Activated naive CD4-positive, alpha-beta T cell treated with anti-CD3 and anti-CD28 coated beads, Interleukin-2, amount 10 ng/mL, durations not matched to agents 7 days and 5 days (primary cell): ENCODE measurements at regions not wholly inside any gene's neighbourhood (a gene's known extent, or its start where the extent isn't known, plus 50 kb on each side); places are given as distances from the start of the nearest gene placed in this dataset.
"Not testable (repeated sequence)": the region's sequence is repeated elsewhere in the genome, so short reads cannot be mapped to it uniquely, and the experiment has no call there.

Experiments used
- CTCF ChIA-PET: fragments of 350-600 bp; sonication (Branson Sonifier 250); formaldehyde crosslinking; loops from one replicate; lab custom pipeline; 2021; ENCODE audit warnings: antibody characterized with exemption; lab: Charles Lee
- DNase-seq: peaks from one replicate; pipeline ENCODE4 v3.0.0-alpha.2; 2020
- H3K27ac Mint-ChIP-seq: one replicate; pipeline ENCODE4 v1.8.0; 2021; ENCODE audit warnings: mild to moderate bottlenecking, moderate library complexity, mixed read lengths
- H3K27me3 Mint-ChIP-seq: one replicate; pipeline ENCODE4 v1.8.0; 2021; ENCODE audit warnings: mild to moderate bottlenecking, mixed read lengths
- H3K36me3 Mint-ChIP-seq: one replicate; pipeline ENCODE4 v1.8.0; 2021; ENCODE audit warnings: mixed read lengths
- H3K4me1 Mint-ChIP-seq: one replicate; pipeline ENCODE4 v1.8.0; 2021; ENCODE audit warnings: mixed read lengths
- H3K4me3 Mint-ChIP-seq: one replicate; pipeline ENCODE4 v1.8.0; 2021; ENCODE audit warnings: mild to moderate bottlenecking, moderate library complexity, mixed read lengths
- H3K9me3 Mint-ChIP-seq: one replicate; pipeline ENCODE4 v1.8.0; 2021; ENCODE audit warnings: mixed read lengths

DNA sequence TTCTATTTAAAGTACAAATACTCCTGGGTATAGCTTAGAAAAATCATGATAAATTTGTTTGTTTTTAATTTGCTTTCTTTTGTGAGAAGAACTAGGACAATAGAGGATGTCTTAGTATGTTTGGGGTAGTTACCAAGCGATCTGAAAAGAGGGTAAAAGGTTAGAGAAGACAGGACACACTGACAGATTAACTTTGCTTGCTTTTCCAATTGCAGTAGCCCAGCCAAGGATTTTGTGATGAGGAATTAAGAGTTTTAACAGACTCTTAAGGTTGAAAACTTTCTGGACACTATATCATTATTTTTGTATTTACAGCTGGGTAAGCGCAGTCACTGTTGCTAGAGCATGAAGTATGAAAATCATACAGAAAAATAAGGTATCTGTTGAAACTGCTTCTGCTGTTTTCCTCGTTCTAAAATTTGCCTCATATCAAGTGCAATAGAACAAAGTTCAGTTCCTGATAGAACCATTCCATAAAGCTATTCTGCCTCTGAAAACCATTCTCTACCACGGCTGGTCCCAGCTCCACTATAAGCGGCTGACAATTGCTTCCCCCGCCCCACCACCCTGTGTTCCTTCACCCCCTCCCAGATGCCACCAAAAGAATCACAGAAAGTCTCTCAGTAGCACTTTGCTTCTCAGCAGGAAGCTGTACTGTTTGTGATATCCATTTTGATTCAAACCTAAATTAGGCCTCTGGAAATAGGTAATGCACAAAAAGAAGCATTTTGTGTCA lies 413.4 kb downstream of the BCAT1 start:
- no peak for DNase-seq
- H3K9me3 Mint-ChIP-seq, result no peaks in the 10 kb centered on the region
- H3K27me3 Mint-ChIP-seq, result no peaks in the 10 kb centered on the region
- no peak overlapping the region for H3K27ac Mint-ChIP-seq
- no peaks in the 10 kb centered on the region for H3K36me3 Mint-ChIP-seq
- CTCF ChIA-PET, result no interaction called here
- no peak overlapping the region for H3K4me3 Mint-ChIP-seq
- H3K4me1 Mint-ChIP-seq, result no peaks in the 10 kb centered on the region

DNA sequence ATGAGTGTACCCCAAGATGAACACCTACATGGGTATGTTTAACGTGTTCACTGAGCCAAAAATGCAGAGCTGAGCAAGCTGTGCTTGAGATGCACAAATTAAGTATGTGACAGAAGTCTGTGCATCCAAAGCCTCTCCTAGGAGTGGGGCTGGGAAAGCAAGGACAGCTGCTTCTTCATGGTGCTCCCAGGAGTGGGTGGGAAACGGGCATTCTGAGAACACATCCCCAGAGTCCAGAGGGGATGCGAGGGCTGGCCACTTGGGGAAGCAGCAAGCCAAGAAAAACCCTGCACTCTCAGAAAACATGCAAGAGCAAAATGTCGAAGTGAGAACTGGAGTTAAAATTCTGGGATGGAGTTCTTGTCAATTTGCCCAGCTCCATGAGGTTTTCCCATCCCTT lies 414.3 kb downstream of the BCAT1 start:
- no peaks in the 10 kb centered on the region for H3K4me1 Mint-ChIP-seq
- no peaks in the 10 kb centered on the region for H3K36me3 Mint-ChIP-seq
- CTCF ChIA-PET, result interaction anchor here (0.6 kb wide), 1 partner anchor 125 kb away, joined by 3 read pairs; no protein-coding TSS in a partner anchor
- DNase-seq, result no peak
- H3K27ac Mint-ChIP-seq, result no peak overlapping the region
- no peaks in the 10 kb centered on the region for H3K27me3 Mint-ChIP-seq
- H3K9me3 Mint-ChIP-seq, result no peaks in the 10 kb centered on the region
- no peak overlapping the region for H3K4me3 Mint-ChIP-seq

DNA sequence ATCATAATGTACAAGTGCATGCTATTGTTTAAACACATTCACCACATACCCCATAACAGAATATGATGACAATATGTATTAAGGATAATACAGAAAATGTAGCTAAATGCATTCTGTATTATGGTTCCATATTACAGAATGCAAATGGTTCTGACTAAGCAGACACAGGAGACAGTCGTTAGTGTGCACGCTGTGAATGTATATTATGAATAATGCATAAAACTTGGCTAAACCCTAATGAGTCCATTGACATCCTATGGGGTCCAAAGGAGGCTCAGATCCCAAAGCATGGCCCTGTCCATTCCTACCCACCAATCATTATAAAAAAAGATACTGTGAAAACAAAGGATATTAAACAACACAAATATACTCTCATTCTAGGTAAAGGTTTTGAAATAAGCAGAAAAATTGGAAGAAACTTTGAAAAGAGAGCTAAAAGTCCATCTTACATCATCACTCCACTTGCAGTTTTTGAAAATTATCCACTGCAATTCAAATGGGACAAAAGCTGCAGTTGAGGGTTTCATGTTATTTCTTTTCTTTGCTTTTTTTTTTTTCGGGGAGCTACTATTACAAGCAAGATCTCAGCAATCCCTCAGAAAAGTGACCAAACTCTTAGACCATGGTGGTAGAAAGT lies 415.1 kb downstream of the BCAT1 start:
- Mint-ChIP-seq H3K9me3 (no peaks in the 10 kb centered on the region), H3K27ac (no peak overlapping the region), H3K36me3 (no peaks in the 10 kb centered on the region), H3K4me3 (no peak overlapping the region), H3K27me3 (no peaks in the 10 kb centered on the region), H3K4me1 (no peaks in the 10 kb centered on the region)
- CTCF ChIA-PET, result interaction anchor here (0.6 kb wide), 1 partner anchor 124 kb away, joined by 3 read pairs; no protein-coding TSS in a partner anchor
- DNase-seq, result no peak

DNA sequence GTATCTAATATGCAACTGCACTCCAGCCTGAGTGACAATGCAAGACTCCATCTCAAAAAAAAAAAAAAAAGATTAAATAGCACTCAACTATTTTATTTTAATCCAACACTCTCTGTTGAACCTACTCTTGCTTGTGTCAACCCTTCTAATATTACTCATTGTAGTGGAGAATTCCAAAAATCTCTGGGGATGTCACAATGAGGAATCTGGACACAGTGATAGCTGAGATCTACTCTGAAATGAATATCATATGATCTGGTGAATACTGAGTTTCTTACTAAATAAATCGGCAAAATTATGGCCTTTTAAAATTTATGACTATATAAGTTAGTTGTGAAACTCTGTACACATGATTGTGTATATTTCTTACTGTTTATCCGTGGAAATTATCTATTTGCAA lies 418.2 kb downstream of the BCAT1 start:
- no peak overlapping the region for H3K4me3 Mint-ChIP-seq
- H3K4me1 Mint-ChIP-seq, result no peaks in the 10 kb centered on the region
- H3K9me3 Mint-ChIP-seq, result no peaks in the 10 kb centered on the region
- H3K36me3 Mint-ChIP-seq, result no peaks in the 10 kb centered on the region
- H3K27ac Mint-ChIP-seq, result no peak overlapping the region
- H3K27me3 Mint-ChIP-seq, result no peaks in the 10 kb centered on the region
- DNase-seq, result no peak
- CTCF ChIA-PET, result no interaction called here

DNA sequence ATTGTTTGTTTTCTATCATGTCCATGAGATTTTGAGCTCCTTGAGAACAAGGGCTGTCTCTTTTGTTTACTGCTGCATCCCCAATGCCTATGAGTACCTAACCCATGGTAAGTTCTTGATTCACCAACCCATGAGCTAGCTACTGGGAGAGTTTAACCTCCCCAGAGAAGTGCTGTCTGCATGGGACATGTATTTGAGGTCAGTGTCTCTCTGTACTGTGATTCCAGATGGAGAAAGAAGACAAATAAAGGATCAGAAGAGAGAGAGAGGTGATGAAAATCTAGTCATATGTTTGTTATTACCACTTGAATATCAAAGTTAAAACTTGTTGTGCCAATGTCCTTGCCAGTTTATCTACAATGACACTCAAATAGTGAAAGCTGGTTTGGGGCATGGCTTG lies 421.8 kb downstream of the BCAT1 start:
- no peaks in the 10 kb centered on the region for H3K36me3 Mint-ChIP-seq
- H3K27ac Mint-ChIP-seq, result no peak overlapping the region
- CTCF ChIA-PET, result no interaction called here
- no peaks in the 10 kb centered on the region for H3K4me1 Mint-ChIP-seq
- H3K9me3 Mint-ChIP-seq, result no peaks in the 10 kb centered on the region
- no peak overlapping the region for H3K4me3 Mint-ChIP-seq
- no peaks in the 10 kb centered on the region for H3K27me3 Mint-ChIP-seq
- no peak for DNase-seq

DNA sequence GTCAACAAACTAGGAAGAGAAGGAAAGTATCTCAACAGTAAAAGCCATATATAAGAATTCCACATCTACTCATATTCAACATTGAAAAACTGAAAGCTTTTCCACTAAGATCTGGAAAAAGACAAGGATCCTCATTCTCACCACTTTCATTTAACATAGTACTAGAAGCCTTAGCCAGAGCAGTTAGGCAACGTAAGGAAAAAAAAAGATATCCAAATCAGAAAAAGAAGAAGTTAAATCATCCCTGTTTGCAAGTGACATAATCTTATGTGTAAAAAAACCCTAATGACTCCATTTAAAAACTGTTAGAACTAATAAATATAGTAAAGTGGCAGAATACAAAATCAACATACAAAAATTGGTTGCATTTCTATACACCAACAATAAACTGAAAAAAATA lies 426.2 kb downstream of the BCAT1 start:
- no peak overlapping the region for H3K27ac Mint-ChIP-seq
- peaks cover 16% of the 10 kb centered on the region for H3K9me3 Mint-ChIP-seq
- H3K36me3 Mint-ChIP-seq, result no peaks in the 10 kb centered on the region
- H3K4me1 Mint-ChIP-seq, result no peaks in the 10 kb centered on the region
- no peak overlapping the region for H3K4me3 Mint-ChIP-seq
- H3K27me3 Mint-ChIP-seq, result no peaks in the 10 kb centered on the region
- CTCF ChIA-PET, result no interaction called here
- no peak for DNase-seq

DNA sequence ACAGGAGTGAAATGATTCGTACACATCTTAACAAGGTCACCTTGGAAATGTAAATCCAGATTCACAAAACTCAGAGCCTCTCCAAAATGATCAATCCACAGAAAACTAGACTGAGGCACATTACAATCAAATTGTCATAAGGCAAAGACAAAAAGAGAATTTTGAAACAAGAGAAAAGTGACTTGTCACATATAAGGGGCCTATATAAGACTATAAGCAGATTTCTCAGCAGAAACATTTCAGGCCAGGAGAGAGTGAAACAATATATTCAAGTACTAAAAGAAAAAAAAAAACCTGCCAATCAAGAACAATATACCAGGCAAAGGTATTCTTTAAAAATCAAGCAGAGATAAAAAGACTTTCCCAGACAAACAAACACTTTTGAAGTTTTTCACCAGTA lies 429.1 kb downstream of the BCAT1 start:
- Mint-ChIP-seq H3K9me3 (peaks cover 16% of the 10 kb centered on the region), H3K4me3 (no peak overlapping the region), H3K27ac (no peak overlapping the region), H3K4me1 (no peaks in the 10 kb centered on the region), H3K36me3 (no peaks in the 10 kb centered on the region), H3K27me3 (no peaks in the 10 kb centered on the region)
- CTCF ChIA-PET, result no interaction called here
- no peak for DNase-seq

DNA sequence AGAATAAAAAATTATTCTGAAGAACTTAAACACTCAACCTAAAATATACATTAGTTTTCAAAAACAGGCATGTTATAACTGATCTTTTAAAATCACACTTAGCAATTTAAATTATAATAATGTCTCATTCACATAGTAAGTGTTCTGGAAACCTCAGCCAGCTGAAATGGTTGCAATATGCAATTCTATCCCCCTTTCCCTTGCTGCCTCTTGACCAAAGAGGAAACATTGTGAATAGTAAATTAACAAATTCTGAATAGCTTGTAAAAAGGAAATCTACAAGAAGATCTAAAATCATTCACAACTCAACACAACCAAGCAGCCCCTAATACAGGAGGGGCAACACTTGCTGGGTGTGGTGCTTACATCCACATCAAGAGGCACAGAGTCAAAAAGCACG lies 431.9 kb downstream of the BCAT1 start:
- H3K36me3 Mint-ChIP-seq, result no peaks in the 10 kb centered on the region
- CTCF ChIA-PET, result no interaction called here
- no peak overlapping the region for H3K4me3 Mint-ChIP-seq
- no peaks in the 10 kb centered on the region for H3K4me1 Mint-ChIP-seq
- H3K27me3 Mint-ChIP-seq, result no peaks in the 10 kb centered on the region
- DNase-seq, result no peak
- H3K27ac Mint-ChIP-seq, result no peak overlapping the region
- peaks cover 18% of the 10 kb centered on the region for H3K9me3 Mint-ChIP-seq

DNA sequence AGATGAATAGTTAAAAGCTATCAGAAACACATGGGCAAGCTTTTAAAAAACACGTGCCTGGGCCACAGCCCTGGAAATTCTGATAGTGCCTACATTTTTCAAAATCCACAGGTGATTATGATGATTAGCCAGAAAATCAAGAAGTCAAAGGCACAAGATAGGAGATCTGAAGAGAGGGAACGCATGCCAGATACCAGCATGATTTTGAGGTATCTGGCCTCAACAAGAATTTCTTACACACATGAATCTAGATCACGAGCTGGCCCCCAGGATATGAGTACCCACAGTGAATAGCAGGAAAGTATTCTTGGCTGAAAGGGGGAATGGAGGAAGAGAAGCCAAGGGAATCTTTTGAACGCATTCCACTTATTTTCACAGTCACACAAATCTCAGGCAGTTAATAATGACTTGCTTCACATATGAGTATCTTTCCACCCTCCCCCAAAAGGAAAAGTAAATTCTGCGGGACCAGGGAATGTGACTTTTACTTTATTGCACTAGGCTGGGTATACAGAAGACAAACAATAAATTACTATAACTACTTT lies 438.2 kb downstream of the BCAT1 start:
- CTCF ChIA-PET, result no interaction called here
- no peaks in the 10 kb centered on the region for H3K36me3 Mint-ChIP-seq
- H3K4me1 Mint-ChIP-seq, result no peaks in the 10 kb centered on the region
- peaks cover 4% of the 10 kb centered on the region for H3K27me3 Mint-ChIP-seq
- no peak overlapping the region for H3K4me3 Mint-ChIP-seq
- no peak for DNase-seq
- H3K27ac Mint-ChIP-seq, result no peak overlapping the region
- peaks cover 2% of the 10 kb centered on the region for H3K9me3 Mint-ChIP-seq

DNA sequence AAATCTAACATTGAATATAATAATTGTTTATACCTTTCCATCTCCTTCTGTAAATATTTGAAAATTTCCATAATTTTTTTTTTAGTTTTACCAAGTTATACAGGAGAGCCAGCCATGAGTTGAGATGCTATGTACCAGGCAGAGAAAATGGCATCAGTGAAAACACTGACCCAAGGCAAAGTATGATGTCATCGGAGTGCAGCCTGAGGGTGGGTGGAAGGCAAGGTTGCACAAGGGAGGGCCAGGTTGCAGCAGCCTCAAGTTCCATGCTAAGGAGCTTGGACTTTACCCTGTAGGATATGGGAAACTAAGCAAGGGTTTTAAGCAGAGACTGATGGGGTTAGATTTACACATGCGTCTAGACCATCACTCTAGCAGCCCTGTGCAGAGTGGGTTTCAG lies 441.1 kb downstream of the BCAT1 start:
- Mint-ChIP-seq H3K4me1 (no peaks in the 10 kb centered on the region), H3K4me3 (no peak overlapping the region), H3K27ac (no peak overlapping the region), H3K27me3 (peaks cover 4% of the 10 kb centered on the region), H3K36me3 (no peaks in the 10 kb centered on the region), H3K9me3 (peaks cover 4% of the 10 kb centered on the region)
- CTCF ChIA-PET, result no interaction called here
- no peak for DNase-seq

DNA sequence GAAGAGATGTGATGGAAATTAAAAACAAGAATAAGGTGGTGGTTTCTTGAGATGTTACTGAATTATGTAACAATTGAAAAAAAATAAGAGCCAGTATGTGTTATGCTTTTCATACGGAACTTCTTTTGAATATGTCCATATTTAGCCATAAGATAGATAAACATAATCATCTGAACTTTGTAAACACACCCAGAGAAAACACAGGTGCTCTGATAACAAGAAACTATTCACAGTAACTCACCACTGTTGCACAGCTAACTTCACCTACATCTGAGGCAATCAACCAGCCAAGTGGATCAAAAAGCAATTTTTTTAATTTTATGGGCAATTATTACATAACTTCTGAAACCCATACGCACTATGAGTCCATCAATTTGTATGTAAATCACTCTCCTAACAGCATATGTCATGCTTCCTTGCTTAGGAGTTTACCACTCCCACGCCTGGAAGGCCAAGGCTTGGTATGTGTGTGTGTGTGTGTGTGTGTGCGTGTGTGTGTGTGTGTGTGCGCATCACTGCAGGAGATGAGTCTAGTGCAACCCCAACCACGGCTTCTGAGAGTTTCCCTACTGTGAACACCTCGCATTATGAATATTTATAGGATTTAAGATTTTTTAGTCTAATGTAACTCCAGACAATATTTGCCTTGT lies 443.4 kb downstream of the BCAT1 start:
- DNase-seq, result no peak
- no peak overlapping the region for H3K27ac Mint-ChIP-seq
- H3K36me3 Mint-ChIP-seq, result no peaks in the 10 kb centered on the region
- CTCF ChIA-PET, result no interaction called here
- H3K9me3 Mint-ChIP-seq, result peaks cover 5% of the 10 kb centered on the region
- no peaks in the 10 kb centered on the region for H3K4me1 Mint-ChIP-seq
- H3K27me3 Mint-ChIP-seq, result peaks cover 4% of the 10 kb centered on the region
- H3K4me3 Mint-ChIP-seq, result no peak overlapping the region

DNA sequence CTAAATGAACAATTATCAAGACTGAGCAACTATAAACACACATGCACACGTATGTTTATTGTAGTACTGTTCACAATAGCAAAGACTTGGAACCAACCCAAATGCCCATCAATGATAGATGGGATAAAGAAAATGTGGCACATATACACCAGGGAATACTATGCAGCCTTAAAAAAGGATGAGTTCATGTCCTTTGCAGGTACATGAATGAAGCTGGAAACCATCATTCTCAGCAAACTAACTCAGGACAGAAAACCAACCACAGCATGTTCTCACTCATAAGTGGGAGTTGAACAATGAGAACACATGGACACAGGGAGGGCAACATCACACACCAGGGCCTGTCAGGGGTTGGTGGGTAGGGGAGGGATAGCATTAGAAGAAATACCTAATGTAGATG lies 445.4 kb downstream of the BCAT1 start:
- H3K27me3 Mint-ChIP-seq, H3K4me3 Mint-ChIP-seq, H3K9me3 Mint-ChIP-seq, H3K4me1 Mint-ChIP-seq, H3K27ac Mint-ChIP-seq, DNase-seq, H3K36me3 Mint-ChIP-seq, CTCF ChIA-PET: not testable (repeated sequence)

DNA sequence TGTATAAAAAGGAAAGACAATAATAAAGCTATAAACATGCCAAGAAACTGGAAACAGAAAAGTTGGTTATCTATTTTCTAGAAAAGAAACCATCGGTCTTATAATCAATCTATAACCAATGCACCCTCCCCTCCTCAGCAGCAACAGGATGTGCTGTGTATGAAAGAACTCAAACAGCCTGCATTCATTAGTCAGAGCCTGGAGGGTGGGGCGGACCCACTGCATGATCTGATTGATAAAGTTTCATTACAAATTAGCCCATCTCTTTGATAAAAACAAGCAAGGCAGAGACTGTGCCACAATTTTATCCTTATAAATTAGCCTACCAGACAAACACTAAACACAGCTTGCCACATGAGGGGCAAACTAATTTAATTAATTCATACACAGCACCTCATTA lies 448.1 kb downstream of the BCAT1 start:
- Mint-ChIP-seq H3K4me3 (no peak overlapping the region), H3K27ac (no peak overlapping the region), H3K27me3 (no peaks in the 10 kb centered on the region), H3K9me3 (peaks cover 5% of the 10 kb centered on the region), H3K4me1 (no peaks in the 10 kb centered on the region), H3K36me3 (no peaks in the 10 kb centered on the region)
- DNase-seq, result no peak
- CTCF ChIA-PET, result no interaction called here

DNA sequence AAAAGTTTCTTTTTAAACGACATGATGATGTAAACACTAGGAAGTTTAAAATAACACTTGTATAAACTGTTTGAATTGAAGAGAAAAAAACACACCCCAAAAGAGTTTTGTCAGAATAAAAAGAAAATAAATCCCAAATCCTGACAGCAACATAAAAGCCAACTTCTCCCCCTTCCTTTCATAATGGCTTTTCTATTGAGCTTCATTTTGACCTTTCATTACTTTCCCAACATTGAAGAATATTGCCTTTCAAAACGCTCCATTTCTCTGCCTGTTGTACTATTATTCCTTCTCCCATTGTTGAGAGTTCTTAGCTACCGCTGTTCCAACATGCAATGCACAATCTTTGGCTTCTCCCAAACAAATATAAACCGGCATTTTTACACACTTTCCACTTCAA lies 448.5 kb downstream of the BCAT1 start:
- CTCF ChIA-PET, result no interaction called here
- Mint-ChIP-seq H3K36me3 (no peaks in the 10 kb centered on the region), H3K4me1 (no peaks in the 10 kb centered on the region), H3K27ac (no peak overlapping the region), H3K27me3 (no peaks in the 10 kb centered on the region), H3K4me3 (no peak overlapping the region), H3K9me3 (peaks cover 5% of the 10 kb centered on the region)
- no peak for DNase-seq
